ENCODE measurements at regions not wholly inside any gene's neighbourhood (a gene's known extent, or its start where the extent isn't known, plus 50 kb on each side); places are given as distances from the start of the nearest gene placed in this dataset.

DNA sequence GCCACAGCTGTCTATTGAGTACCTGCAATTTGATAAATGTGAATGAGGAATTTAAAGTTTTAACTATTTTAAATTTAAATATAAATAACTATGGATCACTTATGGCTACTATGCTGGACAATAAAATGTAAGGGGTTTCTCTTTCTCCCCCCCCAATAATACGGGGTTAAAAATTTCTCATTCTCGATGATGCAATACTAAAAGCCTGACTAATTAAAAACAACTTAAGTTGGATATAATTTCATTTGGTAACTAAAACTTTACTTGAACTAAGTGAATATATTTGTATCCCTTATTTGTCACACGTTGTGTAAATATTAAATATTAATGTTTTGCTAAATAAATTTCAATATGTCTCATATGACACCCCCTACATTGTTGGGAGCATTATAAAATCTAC, 297.3 kb downstream of the GRB14 start:
- TF ChIP-seq, protein P1, sequence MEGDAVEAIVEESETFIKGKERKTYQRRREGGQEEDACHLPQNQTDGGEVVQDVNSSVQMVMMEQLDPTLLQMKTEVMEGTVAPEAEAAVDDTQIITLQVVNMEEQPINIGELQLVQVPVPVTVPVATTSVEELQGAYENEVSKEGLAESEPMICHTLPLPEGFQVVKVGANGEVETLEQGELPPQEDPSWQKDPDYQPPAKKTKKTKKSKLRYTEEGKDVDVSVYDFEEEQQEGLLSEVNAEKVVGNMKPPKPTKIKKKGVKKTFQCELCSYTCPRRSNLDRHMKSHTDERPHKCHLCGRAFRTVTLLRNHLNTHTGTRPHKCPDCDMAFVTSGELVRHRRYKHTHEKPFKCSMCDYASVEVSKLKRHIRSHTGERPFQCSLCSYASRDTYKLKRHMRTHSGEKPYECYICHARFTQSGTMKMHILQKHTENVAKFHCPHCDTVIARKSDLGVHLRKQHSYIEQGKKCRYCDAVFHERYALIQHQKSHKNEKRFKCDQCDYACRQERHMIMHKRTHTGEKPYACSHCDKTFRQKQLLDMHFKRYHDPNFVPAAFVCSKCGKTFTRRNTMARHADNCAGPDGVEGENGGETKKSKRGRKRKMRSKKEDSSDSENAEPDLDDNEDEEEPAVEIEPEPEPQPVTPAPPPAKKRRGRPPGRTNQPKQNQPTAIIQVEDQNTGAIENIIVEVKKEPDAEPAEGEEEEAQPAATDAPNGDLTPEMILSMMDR (optimal IDR thresholded peaks at IDR 0.05 in 1 of 3, IDR thresholded peaks at IDR 0.05 in 1 of 3, conservative IDR thresholded peaks at IDR 0.05 in 1 of 3; ENCODE audit: extremely low read depth in 1 of 3, insufficient read depth in 2 of 3, low read length in 3 of 3) = no peak
- no peak for TF ChIP-seq EZH2 (IDR thresholded peaks at IDR 0.05; ENCODE audit: low read length)
